ENCODE measurements at regions not wholly inside any gene's neighbourhood (a gene's known extent, or its start where the extent isn't known, plus 50 kb on each side); places are given as distances from the start of the nearest gene placed in this dataset.

GRCh38 chrX:5756616-5757015, 472.1 kb downstream of the NLGN4X start:
- Histone ChIP-seq H3K9me3 (ENCODE audit: insufficient read depth, low read depth, low read length) (no peaks in the 10 kb centered on the region), H2AFZ (ENCODE audit: low read depth, low read length) (no peak overlapping the region), H3K36me3 (ENCODE audit: insufficient read depth, low read length) (no peaks in the 10 kb centered on the region), H3K9ac (ENCODE audit: low read length) (no peak overlapping the region), H3K79me2 (ENCODE audit: insufficient read depth, low read length) (no peaks in the 10 kb centered on the region), H3K4me1 (ENCODE audit: insufficient read depth, low read length) (no peaks in the 10 kb centered on the region), H3K4me3 (ENCODE audit: insufficient read depth, low read depth, low read length) (no peak overlapping the region), H4K20me1 (ENCODE audit: insufficient read depth, low read length) (no peaks in the 10 kb centered on the region), H3K4me2 (ENCODE audit: low read length) (no peak overlapping the region), H3K27me3 (ENCODE audit: insufficient read depth, low read length) (no peaks in the 10 kb centered on the region), H3K27ac (ENCODE audit: low read depth, low read length) (no peak overlapping the region)
- Mint-ChIP-seq H3K27me3 (ENCODE audit: low read depth, unreplicated experiment) (no peaks in the 10 kb centered on the region), H3K4me1 (ENCODE audit: low read depth, unreplicated experiment) (no peaks in the 10 kb centered on the region), H3K4me3 (ENCODE audit: unreplicated experiment) (no peak overlapping the region), H3K36me3 (ENCODE audit: low read depth, unreplicated experiment) (no peaks in the 10 kb centered on the region), H3K9me3 (ENCODE audit: unreplicated experiment) (no peaks in the 10 kb centered on the region), H3K27ac (ENCODE audit: unreplicated experiment) (no peak overlapping the region)
- DNase-seq (ENCODE audit: low read depth) (no peak), FAIRE-seq (no peak)
- TF ChIP-seq CTCF (IDR thresholded peaks at IDR 0.05; ENCODE audit: insufficient read depth, low read depth, low read length) (no peak), EZH2 (IDR thresholded peaks at IDR 0.05; ENCODE audit: insufficient read depth, low read length) (no peak)

GRCh38 chrX:5753291-5753690, 475.4 kb downstream of the NLGN4X start:
- Histone ChIP-seq H3K27me3 (ENCODE audit: insufficient read depth, low read length) (no peaks in the 10 kb centered on the region), H3K4me2 (ENCODE audit: low read length) (no peak overlapping the region), H3K27ac (ENCODE audit: low read depth, low read length) (no peak overlapping the region), H3K4me1 (ENCODE audit: insufficient read depth, low read length) (no peaks in the 10 kb centered on the region), H3K9ac (ENCODE audit: low read length) (no peak overlapping the region), H4K20me1 (ENCODE audit: insufficient read depth, low read length) (no peaks in the 10 kb centered on the region), H2AFZ (ENCODE audit: low read depth, low read length) (no peak overlapping the region), H3K79me2 (ENCODE audit: insufficient read depth, low read length) (no peaks in the 10 kb centered on the region), H3K36me3 (ENCODE audit: insufficient read depth, low read length) (no peaks in the 10 kb centered on the region), H3K9me3 (ENCODE audit: insufficient read depth, low read depth, low read length) (no peaks in the 10 kb centered on the region), H3K4me3 (ENCODE audit: insufficient read depth, low read depth, low read length) (no peak overlapping the region)
- no peak overlapping the region for H3K4me3 Mint-ChIP-seq (ENCODE audit: unreplicated experiment)
- no peaks in the 10 kb centered on the region for H3K27me3 Mint-ChIP-seq (ENCODE audit: low read depth, unreplicated experiment)
- TF ChIP-seq EZH2 (IDR thresholded peaks at IDR 0.05; ENCODE audit: insufficient read depth, low read length) (no peak), CTCF (IDR thresholded peaks at IDR 0.05; ENCODE audit: insufficient read depth, low read depth, low read length) (no peak)
- H3K9me3 Mint-ChIP-seq (ENCODE audit: unreplicated experiment), result no peaks in the 10 kb centered on the region
- no peaks in the 10 kb centered on the region for H3K4me1 Mint-ChIP-seq (ENCODE audit: low read depth, unreplicated experiment)
- FAIRE-seq (peak; percentile 17), DNase-seq (ENCODE audit: low read depth) (no peak)
- no peaks in the 10 kb centered on the region for H3K36me3 Mint-ChIP-seq (ENCODE audit: low read depth, unreplicated experiment)
- no peak overlapping the region for H3K27ac Mint-ChIP-seq (ENCODE audit: unreplicated experiment)

GRCh38 chrX:5752831-5753230, 475.8 kb downstream of the NLGN4X start:
- Mint-ChIP-seq H3K9me3 (ENCODE audit: unreplicated experiment) (no peaks in the 10 kb centered on the region), H3K4me1 (ENCODE audit: low read depth, unreplicated experiment) (no peaks in the 10 kb centered on the region), H3K27ac (ENCODE audit: unreplicated experiment) (no peak overlapping the region), H3K4me3 (ENCODE audit: unreplicated experiment) (no peak overlapping the region), H3K36me3 (ENCODE audit: low read depth, unreplicated experiment) (no peaks in the 10 kb centered on the region), H3K27me3 (ENCODE audit: low read depth, unreplicated experiment) (no peaks in the 10 kb centered on the region)
- Histone ChIP-seq H3K4me3 (ENCODE audit: insufficient read depth, low read depth, low read length) (no peak overlapping the region), H4K20me1 (ENCODE audit: insufficient read depth, low read length) (no peaks in the 10 kb centered on the region), H3K4me2 (ENCODE audit: low read length) (no peak overlapping the region), H3K79me2 (ENCODE audit: insufficient read depth, low read length) (no peaks in the 10 kb centered on the region), H3K9ac (ENCODE audit: low read length) (no peak overlapping the region), H3K36me3 (ENCODE audit: insufficient read depth, low read length) (no peaks in the 10 kb centered on the region), H3K4me1 (ENCODE audit: insufficient read depth, low read length) (no peaks in the 10 kb centered on the region), H3K27me3 (ENCODE audit: insufficient read depth, low read length) (no peaks in the 10 kb centered on the region), H3K9me3 (ENCODE audit: insufficient read depth, low read depth, low read length) (no peaks in the 10 kb centered on the region), H2AFZ (ENCODE audit: low read depth, low read length) (no peak overlapping the region), H3K27ac (ENCODE audit: low read depth, low read length) (no peak overlapping the region)
- FAIRE-seq (no peak), DNase-seq (ENCODE audit: low read depth) (no peak)
- TF ChIP-seq CTCF (IDR thresholded peaks at IDR 0.05; ENCODE audit: insufficient read depth, low read depth, low read length) (no peak), EZH2 (IDR thresholded peaks at IDR 0.05; ENCODE audit: insufficient read depth, low read length) (no peak)

All from astrocyte (in vitro differentiated cells and primary cell).